Lower leg skin (tissue), 3 donors: ENCODE measurements at regions not wholly inside any gene's neighbourhood (a gene's known extent, or its start where the extent isn't known, plus 50 kb on each side); places are given as distances from the start of the nearest gene placed in this dataset.

Experiments
- CTCF ChIP-seq, 3 donors: fragments of 450-650 bp; IDR thresholded peaks; one replicate each; pipeline ENCODE4 v1.5.1; 2016; ENCODE audit warnings: antibody characterized with exemption in 3 of 3, mild to moderate bottlenecking in 3 of 3, moderate library complexity in 2 of 3
- POLR2A ChIP-seq, 2 donors: fragments of 450-650 bp; IDR thresholded peaks; one replicate each; pipeline ENCODE4 v1.6.1; 2016 to 2017; ENCODE audit warnings: antibody characterized with exemption in 2 of 2, mild to moderate bottlenecking in 1 of 2, moderate library complexity in 1 of 2

- TF ChIP-seq CTCF (IDR thresholded peaks at IDR 0.05) (no peak), POLR2A (IDR thresholded peaks at IDR 0.05) (no peak)
Measured at GRCh38 chr15:81498294-81498693, 124.3 kb upstream of the TMC3 start.
